WTC11 (cell line): ENCODE measurements at regions not wholly inside any gene's neighbourhood (a gene's known extent, or its start where the extent isn't known, plus 50 kb on each side); places are given as distances from the start of the nearest gene placed in this dataset.

Source experiments
- ATAC-seq: fragments of 200-7000 bp; cut with Tn5 transposase; 2 replicates; pipeline ENCODE4 v1.10.0; 2021; ENCODE audit warnings: mild to moderate bottlenecking, moderate library complexity
- CTCF ChIA-PET: fragments of 300-600 bp; sonication (Branson Sonifier 250); formaldehyde crosslinking; loops from one replicate; lab custom pipeline; 2021; ENCODE audit warnings: antibody characterized with exemption; lab: Charles Lee
- POLR2A ChIA-PET: fragments of 350-600 bp; sonication (Branson Sonifier 250); formaldehyde crosslinking; loops from one replicate; lab custom pipeline; 2021; ENCODE audit warnings: antibody characterized with exemption; lab: Charles Lee
- DNase-seq: peaks from one replicate; pipeline ENCODE4 v3.0.0; 2021; ENCODE audit warnings: low spot score
- H3K27ac Mint-ChIP-seq: 2 replicates; pipeline ENCODE4 v1.8.0; 2021; ENCODE audit warnings: mixed read lengths
- H3K27me3 Mint-ChIP-seq: 2 replicates; pipeline ENCODE4 v1.8.0; 2021; ENCODE audit warnings: low read depth, mild to moderate bottlenecking, moderate library complexity, mixed read lengths
- H3K36me3 Mint-ChIP-seq: 2 replicates; pipeline ENCODE4 v1.8.0; 2021; ENCODE audit warnings: mixed read lengths
- H3K4me1 Mint-ChIP-seq: 2 replicates; pipeline ENCODE4 v1.8.0; 2022; ENCODE audit warnings: mixed read lengths
- H3K4me3 Mint-ChIP-seq: 2 replicates; pipeline ENCODE4 v1.8.0; 2021; ENCODE audit warnings: mild to moderate bottlenecking, moderate library complexity, mixed read lengths
- H3K9me3 Mint-ChIP-seq: 2 replicates; pipeline ENCODE4 v1.8.0; 2021; ENCODE audit warnings: mixed read lengths
- CBFB ChIP-seq: sonication (generic); formaldehyde crosslinking; IDR thresholded peaks from 2 replicates; pipeline ENCODE4 v1.8.1; 2022; ENCODE audit warnings: mild to moderate bottlenecking, low read depth, missing genetic modification reagents
- EMX1 ChIP-seq: fragments of 250-450 bp; sonication (Bioruptor Pico); IDR thresholded peaks from 2 replicates; pipeline ENCODE4 v1.8.0; 2021; ENCODE audit warnings: mild to moderate bottlenecking
- ESRRA ChIP-seq: sonication (generic); formaldehyde crosslinking; IDR thresholded peaks from 2 replicates; pipeline ENCODE4 v1.8.1; 2022; ENCODE audit warnings: mild to moderate bottlenecking, missing genetic modification reagents, borderline replicate concordance
- ETV6 ChIP-seq: sonication (generic); formaldehyde crosslinking; IDR thresholded peaks from 2 replicates; pipeline ENCODE4 v1.8.1; 2022; ENCODE audit warnings: mild to moderate bottlenecking, missing genetic modification reagents
- GTF2I ChIP-seq: fragments of 250-450 bp; sonication (Bioruptor Pico); conservative IDR thresholded peaks from 2 replicates; pipeline ENCODE4 v1.4.0; 2021; ENCODE audit warnings: mild to moderate bottlenecking
- HMGA2 ChIP-seq: fragments of 250-450 bp; sonication (Bioruptor Pico); IDR thresholded peaks from 2 replicates; pipeline ENCODE4 v1.4.0; 2021; ENCODE audit warnings: mild to moderate bottlenecking, moderate library complexity
- JUN ChIP-seq: sonication (generic); formaldehyde crosslinking; IDR thresholded peaks from 2 replicates; pipeline ENCODE4 v1.8.0; 2023; ENCODE audit warnings: mild to moderate bottlenecking, missing genetic modification reagents
- MYBL2 ChIP-seq: sonication (generic); formaldehyde crosslinking; IDR thresholded peaks from 2 replicates; pipeline ENCODE4 v1.8.1; 2023; ENCODE audit warnings: mild to moderate bottlenecking, moderate library complexity, missing genetic modification reagents
- PRRX2 ChIP-seq: fragments of 250-450 bp; sonication (Bioruptor Pico); IDR thresholded peaks from 2 replicates; pipeline ENCODE4 v1.8.0; 2021; ENCODE audit warnings: mild to moderate bottlenecking
- RELA ChIP-seq: sonication (generic); formaldehyde crosslinking; IDR thresholded peaks from 2 replicates; pipeline ENCODE4 v1.8.1; 2022; ENCODE audit warnings: missing genetic modification reagents, mild to moderate bottlenecking, borderline replicate concordance
- STAT6 ChIP-seq: sonication (generic); formaldehyde crosslinking; conservative IDR thresholded peaks from 2 replicates; pipeline ENCODE4 v1.8.1; 2023; ENCODE audit warnings: mild to moderate bottlenecking, low read depth, missing genetic modification reagents, moderate library complexity
- TEAD4 ChIP-seq: sonication (generic); formaldehyde crosslinking; IDR thresholded peaks from 2 replicates; pipeline ENCODE4 v1.8.0; 2022; ENCODE audit warnings: mild to moderate bottlenecking, missing genetic modification reagents
- ZBTB43 ChIP-seq: sonication (generic); formaldehyde crosslinking; IDR thresholded peaks from 2 replicates; pipeline ENCODE4 v1.8.1; 2023; ENCODE audit warnings: mild to moderate bottlenecking, missing genetic modification reagents
- ZNF532 ChIP-seq: fragments of 250-450 bp; sonication (Bioruptor Pico); IDR thresholded peaks from 2 replicates; pipeline ENCODE4 v1.9.0; 2021; ENCODE audit warnings: mild to moderate bottlenecking, borderline replicate concordance
- ZNF671 ChIP-seq: fragments of 250-450 bp; sonication (Bioruptor Pico); IDR thresholded peaks from 2 replicates; pipeline ENCODE4 v1.8.0; 2021; ENCODE audit warnings: mild to moderate bottlenecking
- ZSCAN18 ChIP-seq: fragments of 250-450 bp; sonication (Bioruptor Pico); IDR thresholded peaks from 2 replicates; pipeline ENCODE4 v2.1.2; 2022; ENCODE audit warnings: mild to moderate bottlenecking, moderate library complexity
- TF ChIP-seq, protein P1 (sequence below): sonication (generic); formaldehyde crosslinking; IDR thresholded peaks from 2 replicates; pipeline ENCODE4 v1.8.1; 2022; ENCODE audit warnings: low read depth, missing genetic modification reagents, borderline replicate concordance
- TF ChIP-seq, protein P2 (sequence below): sonication (generic); formaldehyde crosslinking; IDR thresholded peaks from 2 replicates; pipeline ENCODE4 v1.8.1; 2023; ENCODE audit warnings: mild to moderate bottlenecking, missing genetic modification reagents, moderate library complexity

GRCh38 chr2:216996279-216996845 is 136.5 kb upstream of the TNP1 start:
- no peak for TF ChIP-seq CBFB
- no peak for TF ChIP-seq ESRRA (CRISPR knock-in tag)
- TF ChIP-seq ZNF671 (CRISPR knock-in tag) = no peak
- no peak for TF ChIP-seq GTF2I (CRISPR knock-in tag)
- TF ChIP-seq ZBTB43 = no peak
- no peak for TF ChIP-seq JUN (CRISPR knock-in tag)
- TF ChIP-seq ZNF532 (CRISPR knock-in tag) = no peak
- TF ChIP-seq ETV6 (CRISPR knock-in tag) = no peak
- no peak for TF ChIP-seq ZSCAN18
- TF ChIP-seq PRRX2 (CRISPR knock-in tag) = no peak
- TF ChIP-seq, protein P1, sequence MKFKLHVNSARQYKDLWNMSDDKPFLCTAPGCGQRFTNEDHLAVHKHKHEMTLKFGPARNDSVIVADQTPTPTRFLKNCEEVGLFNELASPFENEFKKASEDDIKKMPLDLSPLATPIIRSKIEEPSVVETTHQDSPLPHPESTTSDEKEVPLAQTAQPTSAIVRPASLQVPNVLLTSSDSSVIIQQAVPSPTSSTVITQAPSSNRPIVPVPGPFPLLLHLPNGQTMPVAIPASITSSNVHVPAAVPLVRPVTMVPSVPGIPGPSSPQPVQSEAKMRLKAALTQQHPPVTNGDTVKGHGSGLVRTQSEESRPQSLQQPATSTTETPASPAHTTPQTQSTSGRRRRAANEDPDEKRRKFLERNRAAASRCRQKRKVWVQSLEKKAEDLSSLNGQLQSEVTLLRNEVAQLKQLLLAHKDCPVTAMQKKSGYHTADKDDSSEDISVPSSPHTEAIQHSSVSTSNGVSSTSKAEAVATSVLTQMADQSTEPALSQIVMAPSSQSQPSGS (CRISPR knock-in tag) = no peak
- no peak for TF ChIP-seq STAT6
- no peak for TF ChIP-seq RELA (CRISPR knock-in tag)
- no peak for TF ChIP-seq TEAD4 (CRISPR knock-in tag)
- TF ChIP-seq, protein P2, sequence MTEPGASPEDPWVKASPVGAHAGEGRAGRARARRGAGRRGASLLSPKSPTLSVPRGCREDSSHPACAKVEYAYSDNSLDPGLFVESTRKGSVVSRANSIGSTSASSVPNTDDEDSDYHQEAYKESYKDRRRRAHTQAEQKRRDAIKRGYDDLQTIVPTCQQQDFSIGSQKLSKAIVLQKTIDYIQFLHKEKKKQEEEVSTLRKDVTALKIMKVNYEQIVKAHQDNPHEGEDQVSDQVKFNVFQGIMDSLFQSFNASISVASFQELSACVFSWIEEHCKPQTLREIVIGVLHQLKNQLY (CRISPR knock-in tag) = no peak
- TF ChIP-seq MYBL2 = no peak
- no peak for TF ChIP-seq HMGA2 (CRISPR knock-in tag)
- TF ChIP-seq EMX1 (CRISPR knock-in tag) = no peak
- TF ChIP-seq, all 79 proteins: peak for 0
- ChIA-PET CTCF (no interaction called here), POLR2A (no interaction called here)
- H3K36me3 Mint-ChIP-seq = no peaks in the 10 kb centered on the region
- no peak for ATAC-seq
- DNase-seq = no peak
- H3K9me3 Mint-ChIP-seq = no peaks in the 10 kb centered on the region
- H3K4me1 Mint-ChIP-seq = peaks cover 2% of the 10 kb centered on the region; the same call in 1 of the 2 replicates
- H3K27me3 Mint-ChIP-seq = peaks cover 2% of the 10 kb centered on the region
- no peak overlapping the region for H3K27ac Mint-ChIP-seq
- H3K4me3 Mint-ChIP-seq = no peak overlapping the region
